Gastrocnemius medialis (tissue), 4 donors: ENCODE measurements at regions not wholly inside any gene's neighbourhood (a gene's known extent, or its start where the extent isn't known, plus 50 kb on each side); places are given as distances from the start of the nearest gene placed in this dataset.

Experiments used
- ATAC-seq, 2 donors: fragments of 150-250 bp; one replicate each; pipeline ENCODE4 v1.9.1; 2016
- DNase-seq, 2 donors: peaks; one replicate each; pipeline ENCODE4 v3.0.0-alpha.2; 2019
- H3K27ac ChIP-seq, 4 donors: fragments of 200-600 bp; sonication (generic); 1 replicate in 1 of 4; 2 replicates in 3 of 4; pipeline ENCODE4 v1.5.1; 2016 to 2018; ENCODE audit warnings: mild to moderate bottlenecking in 2 of 4, moderate library complexity in 1 of 4
- H3K27me3 ChIP-seq, 3 donors: fragments of 200-600 bp; sonication (generic) in 2 of 3; 1 replicate in 1 of 3; 2 replicates in 2 of 3; pipeline versions ENCODE4 v1.5.1 to v1.6.0; 2016 to 2019; ENCODE audit warnings: mild to moderate bottlenecking in 1 of 3, moderate library complexity in 1 of 3
- H3K36me3 ChIP-seq, 2 donors: fragments of 200-600 bp; sonication (generic) in 1 of 2; one replicate each; pipeline ENCODE4 v1.5.1; 2017 to 2018
- H3K4me1 ChIP-seq, 2 donors: fragments of 200-600 bp; sonication (generic) in 1 of 2; one replicate each; pipeline ENCODE4 v1.5.1; 2016 to 2017; ENCODE audit warnings: mild to moderate bottlenecking in 2 of 2
- H3K4me3 ChIP-seq, 4 donors: fragments of 200-600 bp; sonication (generic) in 3 of 4; 1 replicate in 1 of 4; 2 replicates in 3 of 4; pipeline ENCODE4 v1.5.1; 2016 to 2019; ENCODE audit warnings: mild to moderate bottlenecking in 2 of 4
- H3K9me3 ChIP-seq, 3 donors: fragments of 200-600 bp; sonication (generic) in 2 of 3; 1 replicate in 1 of 3; 2 replicates in 2 of 3; pipeline ENCODE4 v1.5.1; 2016 to 2019
- POLR2A ChIP-seq, 2 donors: fragments of 450-650 bp; IDR thresholded peaks; one replicate each; pipeline ENCODE4 v1.6.1; 2017; ENCODE audit warnings: antibody characterized with exemption in 2 of 2, mild to moderate bottlenecking in 2 of 2, moderate library complexity in 2 of 2
- in situ Hi-C, 4 donors: fragments of 200-750 bp; cut with MboI; loops; one replicate each; pipeline versions ENCODE4 v1.15.0 to v1.8.0; 2017; ENCODE audit warnings: low sequenced_read_pairs in 4 of 4
- intact Hi-C: fragments of 100-400 bp; cut with DNase I; formaldehyde crosslinking; loops from one replicate; pipeline ENCODE4 v1.15.1; 2023; ENCODE audit warnings: low total_unique reads
- TF ChIP-seq, protein P1 (sequence below), 5 experiments: fragments of 450-650 bp in 3 of 5; fragments of 200-600 bp in 2 of 5; sonication (generic) in 2 of 5; IDR thresholded peaks in 4 of 5; conservative IDR thresholded peaks in 1 of 5; 1 replicate in 4 of 5; 2 replicates in 1 of 5; pipeline ENCODE4 v1.5.1; 2016 to 2019; ENCODE audit warnings: antibody characterized with exemption in 5 of 5, mild to moderate bottlenecking in 3 of 5, moderate library complexity in 3 of 5

DNA sequence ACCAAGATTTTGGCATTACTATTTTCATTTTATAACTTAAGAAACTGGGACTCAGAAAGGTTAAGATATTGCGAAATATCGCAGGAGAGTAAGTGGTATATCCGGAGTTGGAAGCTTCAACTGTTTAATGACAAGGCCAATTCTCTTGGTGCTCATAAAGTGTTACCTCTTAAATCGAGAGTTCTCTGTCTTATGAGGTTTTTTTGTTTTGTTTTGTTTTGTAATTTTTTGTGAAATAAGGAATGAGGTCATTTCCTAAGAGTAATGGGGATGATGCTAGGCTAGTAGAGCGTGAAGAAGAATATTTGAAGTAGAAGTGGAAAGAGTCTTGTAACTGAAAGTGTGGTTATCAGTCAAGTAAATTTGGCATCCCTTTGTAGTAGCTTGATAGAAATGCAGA is 183.2 kb upstream of the DAB2 start:
- Histone ChIP-seq H3K9me3 (no peaks in the 10 kb centered on the region), H3K4me1 (no peaks in the 10 kb centered on the region), H3K27ac (peak overlapping the region in 1 of 4 donors; percentile 41), H3K4me3 (no peak overlapping the region), H3K36me3 (no peaks in the 10 kb centered on the region), H3K27me3 (no peaks in the 10 kb centered on the region)
- peak; percentile 65 to 83 for ATAC-seq
- DNase-seq, result no peak
- intact Hi-C loops, result no loop called here
- TF ChIP-seq, protein P1, sequence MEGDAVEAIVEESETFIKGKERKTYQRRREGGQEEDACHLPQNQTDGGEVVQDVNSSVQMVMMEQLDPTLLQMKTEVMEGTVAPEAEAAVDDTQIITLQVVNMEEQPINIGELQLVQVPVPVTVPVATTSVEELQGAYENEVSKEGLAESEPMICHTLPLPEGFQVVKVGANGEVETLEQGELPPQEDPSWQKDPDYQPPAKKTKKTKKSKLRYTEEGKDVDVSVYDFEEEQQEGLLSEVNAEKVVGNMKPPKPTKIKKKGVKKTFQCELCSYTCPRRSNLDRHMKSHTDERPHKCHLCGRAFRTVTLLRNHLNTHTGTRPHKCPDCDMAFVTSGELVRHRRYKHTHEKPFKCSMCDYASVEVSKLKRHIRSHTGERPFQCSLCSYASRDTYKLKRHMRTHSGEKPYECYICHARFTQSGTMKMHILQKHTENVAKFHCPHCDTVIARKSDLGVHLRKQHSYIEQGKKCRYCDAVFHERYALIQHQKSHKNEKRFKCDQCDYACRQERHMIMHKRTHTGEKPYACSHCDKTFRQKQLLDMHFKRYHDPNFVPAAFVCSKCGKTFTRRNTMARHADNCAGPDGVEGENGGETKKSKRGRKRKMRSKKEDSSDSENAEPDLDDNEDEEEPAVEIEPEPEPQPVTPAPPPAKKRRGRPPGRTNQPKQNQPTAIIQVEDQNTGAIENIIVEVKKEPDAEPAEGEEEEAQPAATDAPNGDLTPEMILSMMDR (IDR thresholded peaks at IDR 0.05 in 4 of 5, conservative IDR thresholded peaks at IDR 0.05 in 1 of 5), result no peak
- no peak for TF ChIP-seq POLR2A (IDR thresholded peaks at IDR 0.05)
- in situ Hi-C loops, result no loop called here

DNA sequence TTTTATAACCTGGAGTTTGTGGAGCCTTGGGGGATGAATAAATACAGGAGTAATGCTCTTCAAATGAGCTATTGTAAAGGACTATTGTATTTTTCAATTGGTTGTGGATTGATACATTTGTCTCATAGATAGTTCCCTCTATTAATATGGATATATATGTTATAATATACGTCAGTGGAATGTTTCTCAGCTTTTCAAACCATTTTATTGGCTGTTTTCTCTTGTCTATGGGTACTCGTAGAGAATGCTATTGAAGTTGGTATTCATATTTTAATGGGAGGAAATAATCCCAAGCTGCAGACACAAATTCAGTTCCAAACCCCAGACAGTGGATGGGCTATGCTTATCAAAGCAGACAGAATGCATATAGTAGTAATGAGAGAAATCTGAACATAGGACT is 181.8 kb upstream of the DAB2 start:
- H3K27ac ChIP-seq, result no peak overlapping the region
- H3K9me3 ChIP-seq, result no peaks in the 10 kb centered on the region
- H3K4me3 ChIP-seq, result no peak overlapping the region
- in situ Hi-C loops (no loop called here), intact Hi-C loops (no loop called here)
- no peaks in the 10 kb centered on the region for H3K36me3 ChIP-seq
- TF ChIP-seq, protein P1 (IDR thresholded peaks at IDR 0.05 in 4 of 5, conservative IDR thresholded peaks at IDR 0.05 in 1 of 5), result no peak
- TF ChIP-seq POLR2A (IDR thresholded peaks at IDR 0.05), result no peak
- DNase-seq (no peak), ATAC-seq (no peak)
- H3K4me1 ChIP-seq, result no peaks in the 10 kb centered on the region
- H3K27me3 ChIP-seq, result no peaks in the 10 kb centered on the region

DNA sequence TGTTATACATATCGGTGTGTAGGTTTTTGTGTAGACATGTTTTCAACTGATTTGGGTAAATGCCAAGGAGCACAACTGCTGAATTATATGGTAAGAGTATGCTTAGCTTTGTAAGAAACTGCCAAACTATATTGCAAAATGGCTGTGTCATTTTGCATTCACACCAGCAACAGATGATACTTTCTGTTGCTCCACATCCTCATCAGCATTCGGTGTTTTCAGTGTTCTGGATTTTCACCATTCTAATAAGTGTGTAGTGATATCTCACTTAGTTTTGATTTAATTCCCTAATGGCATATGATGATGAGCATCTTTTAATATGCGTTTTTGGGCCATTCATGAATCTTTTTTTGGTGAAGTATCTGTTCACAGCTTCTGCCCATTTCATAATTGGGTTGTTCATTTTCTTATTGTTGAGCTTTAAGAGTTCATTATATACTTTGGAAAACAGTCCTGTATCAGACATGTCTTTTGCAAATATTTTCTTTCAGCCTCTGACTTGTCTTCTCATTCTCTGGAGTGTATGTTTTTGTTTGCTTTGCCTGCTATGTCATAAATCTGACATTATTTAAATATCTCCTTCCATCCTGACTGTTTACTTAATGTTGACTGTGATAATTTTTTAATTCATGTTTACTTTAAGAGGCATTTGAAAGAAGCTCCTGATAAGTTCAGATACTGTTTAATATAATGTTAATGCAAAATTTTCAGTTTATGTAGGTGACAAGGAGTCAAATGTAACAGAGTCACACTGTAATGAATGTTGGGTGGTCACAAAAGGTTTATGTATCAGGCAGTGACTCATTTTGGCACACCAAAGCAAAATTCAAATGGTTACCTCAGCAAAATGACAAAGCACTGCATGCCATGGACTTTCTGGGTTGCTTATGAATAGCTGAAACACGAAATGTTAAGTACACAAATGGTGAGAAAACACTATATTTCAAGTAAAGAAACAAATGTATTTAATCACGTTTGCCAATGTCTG is 181.1 kb upstream of the DAB2 start:
- intact Hi-C loops, result no loop called here
- TF ChIP-seq, protein P1 (IDR thresholded peaks at IDR 0.05 in 4 of 5, conservative IDR thresholded peaks at IDR 0.05 in 1 of 5), result no peak
- in situ Hi-C loops, result no loop called here
- H3K27me3 ChIP-seq, result no peaks in the 10 kb centered on the region
- no peak for DNase-seq
- H3K36me3 ChIP-seq, result no peaks in the 10 kb centered on the region
- H3K4me3 ChIP-seq, result no peak overlapping the region
- ATAC-seq, result no peak
- H3K9me3 ChIP-seq, result no peaks in the 10 kb centered on the region
- no peak overlapping the region for H3K27ac ChIP-seq
- no peaks in the 10 kb centered on the region for H3K4me1 ChIP-seq

DNA sequence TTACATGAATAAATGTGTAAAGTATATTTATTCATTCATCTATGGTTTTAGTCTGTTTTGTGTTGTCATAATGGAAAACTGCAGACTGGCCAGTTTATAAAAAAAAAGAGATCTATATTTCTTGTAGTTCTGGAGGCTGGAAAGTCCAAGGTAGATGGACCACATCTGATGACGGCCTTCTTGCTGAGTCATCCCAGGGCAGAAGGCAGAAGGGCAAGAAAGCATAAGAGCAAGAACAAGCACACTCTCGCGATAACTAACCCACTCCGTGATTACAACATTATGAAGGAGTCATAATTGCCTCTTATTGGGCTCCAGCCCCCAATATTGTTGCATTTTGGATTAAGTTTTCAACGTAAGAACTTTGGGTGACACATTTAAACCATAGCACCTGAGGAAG is 180.4 kb upstream of the DAB2 start:
- ATAC-seq (no peak), DNase-seq (no peak)
- H3K27ac ChIP-seq, result no peak overlapping the region
- no peak for TF ChIP-seq POLR2A (IDR thresholded peaks at IDR 0.05)
- TF ChIP-seq, protein P1 (IDR thresholded peaks at IDR 0.05 in 4 of 5, conservative IDR thresholded peaks at IDR 0.05 in 1 of 5), result no peak
- H3K4me1 ChIP-seq, result no peaks in the 10 kb centered on the region
- intact Hi-C loops (no loop called here), in situ Hi-C loops (no loop called here)
- H3K36me3 ChIP-seq, result no peaks in the 10 kb centered on the region
- no peaks in the 10 kb centered on the region for H3K9me3 ChIP-seq
- H3K4me3 ChIP-seq, result no peak overlapping the region
- no peaks in the 10 kb centered on the region for H3K27me3 ChIP-seq
